ENCODE measurements at regions not wholly inside any gene's neighbourhood (a gene's known extent, or its start where the extent isn't known, plus 50 kb on each side); places are given as distances from the start of the nearest gene placed in this dataset.

DNA sequence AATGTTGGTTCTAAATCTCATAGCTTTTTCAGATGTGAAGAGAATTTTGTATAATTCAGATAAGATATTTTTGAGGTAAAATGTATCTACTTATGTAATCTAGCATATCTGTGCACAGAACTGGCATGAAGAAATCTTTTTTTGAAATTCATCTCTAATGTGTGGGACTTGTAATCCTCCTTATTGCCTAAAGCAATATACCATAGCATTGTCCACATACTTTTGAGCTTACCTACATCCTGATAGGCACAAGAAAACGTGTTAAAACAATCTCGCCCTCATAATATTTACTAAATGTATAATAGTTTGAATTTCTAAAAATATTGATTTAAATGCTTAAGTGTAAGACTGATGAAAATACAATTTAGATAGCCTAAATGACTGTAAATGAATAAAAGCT lies 1686.5 kb upstream of the ACO1 start:
- 73% methylated on average over 2 of the region's 2 CpGs for WGBS
- H3K27ac ChIP-seq (replicated peaks in 1 of 4), result no peak overlapping the region
- H3K27me3 ChIP-seq, result no peaks in the 10 kb centered on the region

DNA sequence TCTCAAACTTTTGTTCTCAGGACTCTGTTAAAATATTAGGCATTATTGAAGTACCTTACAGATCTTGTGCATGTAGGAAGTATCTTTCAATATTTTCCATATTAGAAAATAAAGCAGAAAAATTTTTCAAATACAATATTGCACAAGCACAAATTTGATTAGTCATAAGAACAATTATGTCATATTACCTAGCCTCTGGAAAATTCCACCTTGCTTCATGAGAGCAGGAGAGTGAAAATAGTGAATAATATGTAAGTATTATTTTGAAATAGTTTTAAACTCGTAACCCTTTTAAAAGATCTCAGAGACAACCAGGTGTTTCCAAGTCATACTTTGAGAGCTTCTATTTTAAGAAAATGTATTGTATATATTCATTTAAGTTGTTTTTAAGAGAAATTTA lies 1672.9 kb upstream of the ACO1 start:
- no peak for DNase-seq (ENCODE audit: extremely low spot score)
- intact Hi-C loops (cut with DNase I), result no loop called here
- Histone ChIP-seq H3K9me3 (no peaks in the 10 kb centered on the region), H3K4me1 (no peaks in the 10 kb centered on the region), H3K27ac (replicated peaks in 1 of 4) (no peak overlapping the region), H3K4me3 (no peak overlapping the region), H3K27me3 (no peaks in the 10 kb centered on the region), H3K36me3 (no peaks in the 10 kb centered on the region)
- TF ChIP-seq POLR2A (IDR thresholded peaks at IDR 0.05; ENCODE audit: low read depth), result no peak
- TF ChIP-seq POLR2AphosphoS5 (IDR thresholded peaks at IDR 0.05), result no peak
- TF ChIP-seq EP300 (IDR thresholded peaks at IDR 0.05), result no peak
- TF ChIP-seq, protein P1, sequence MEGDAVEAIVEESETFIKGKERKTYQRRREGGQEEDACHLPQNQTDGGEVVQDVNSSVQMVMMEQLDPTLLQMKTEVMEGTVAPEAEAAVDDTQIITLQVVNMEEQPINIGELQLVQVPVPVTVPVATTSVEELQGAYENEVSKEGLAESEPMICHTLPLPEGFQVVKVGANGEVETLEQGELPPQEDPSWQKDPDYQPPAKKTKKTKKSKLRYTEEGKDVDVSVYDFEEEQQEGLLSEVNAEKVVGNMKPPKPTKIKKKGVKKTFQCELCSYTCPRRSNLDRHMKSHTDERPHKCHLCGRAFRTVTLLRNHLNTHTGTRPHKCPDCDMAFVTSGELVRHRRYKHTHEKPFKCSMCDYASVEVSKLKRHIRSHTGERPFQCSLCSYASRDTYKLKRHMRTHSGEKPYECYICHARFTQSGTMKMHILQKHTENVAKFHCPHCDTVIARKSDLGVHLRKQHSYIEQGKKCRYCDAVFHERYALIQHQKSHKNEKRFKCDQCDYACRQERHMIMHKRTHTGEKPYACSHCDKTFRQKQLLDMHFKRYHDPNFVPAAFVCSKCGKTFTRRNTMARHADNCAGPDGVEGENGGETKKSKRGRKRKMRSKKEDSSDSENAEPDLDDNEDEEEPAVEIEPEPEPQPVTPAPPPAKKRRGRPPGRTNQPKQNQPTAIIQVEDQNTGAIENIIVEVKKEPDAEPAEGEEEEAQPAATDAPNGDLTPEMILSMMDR (IDR thresholded peaks at IDR 0.05), result no peak
- 90% methylated on average over 1 of the region's 1 CpG for WGBS

More for the DNA sequence above, 1686.5 kb upstream of the ACO1 start:
- no peaks in the 10 kb centered on the region for H3K9me3 ChIP-seq
- no peak overlapping the region for H3K4me3 ChIP-seq
- DNase-seq (ENCODE audit: extremely low spot score), result no peak
- TF ChIP-seq, protein P1 (IDR thresholded peaks at IDR 0.05), result no peak
- no peak for TF ChIP-seq EP300 (IDR thresholded peaks at IDR 0.05)
- TF ChIP-seq POLR2A (IDR thresholded peaks at IDR 0.05; ENCODE audit: low read depth), result no peak
- TF ChIP-seq POLR2AphosphoS5 (IDR thresholded peaks at IDR 0.05), result no peak
- no peaks in the 10 kb centered on the region for H3K4me1 ChIP-seq
- intact Hi-C loops (cut with DNase I), result no loop called here
- H3K36me3 ChIP-seq, result no peaks in the 10 kb centered on the region

DNA sequence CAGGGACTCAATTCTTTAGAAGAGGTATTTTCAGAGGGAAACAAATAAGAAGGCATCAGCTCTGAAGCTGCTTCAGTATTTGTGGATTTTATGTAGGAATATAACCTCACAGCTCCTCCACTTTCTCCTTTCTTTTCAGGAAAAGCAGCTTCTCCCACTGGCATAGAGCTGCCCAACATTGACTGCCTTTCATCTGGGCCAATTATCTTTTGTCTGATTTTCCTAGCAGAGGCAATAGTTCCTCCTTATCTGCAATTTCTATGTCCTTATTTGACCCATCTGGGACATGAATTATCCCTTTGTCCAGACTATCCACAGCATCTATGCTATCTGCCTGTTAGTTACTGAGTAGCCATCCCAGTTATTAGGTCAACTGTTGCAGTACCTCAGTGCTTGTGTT lies 1671.2 kb upstream of the ACO1 start:
- DNase-seq (ENCODE audit: extremely low spot score), result no peak
- TF ChIP-seq, protein P1 (IDR thresholded peaks at IDR 0.05), result no peak
- no peak for TF ChIP-seq EP300 (IDR thresholded peaks at IDR 0.05)
- no peak for TF ChIP-seq POLR2AphosphoS5 (IDR thresholded peaks at IDR 0.05)
- Histone ChIP-seq H3K4me3 (no peak overlapping the region), H3K4me1 (no peaks in the 10 kb centered on the region), H3K27me3 (no peaks in the 10 kb centered on the region), H3K36me3 (no peaks in the 10 kb centered on the region), H3K9me3 (no peaks in the 10 kb centered on the region), H3K27ac (replicated peaks in 1 of 4) (no peak overlapping the region)
- intact Hi-C loops (cut with DNase I), result no loop called here

DNA sequence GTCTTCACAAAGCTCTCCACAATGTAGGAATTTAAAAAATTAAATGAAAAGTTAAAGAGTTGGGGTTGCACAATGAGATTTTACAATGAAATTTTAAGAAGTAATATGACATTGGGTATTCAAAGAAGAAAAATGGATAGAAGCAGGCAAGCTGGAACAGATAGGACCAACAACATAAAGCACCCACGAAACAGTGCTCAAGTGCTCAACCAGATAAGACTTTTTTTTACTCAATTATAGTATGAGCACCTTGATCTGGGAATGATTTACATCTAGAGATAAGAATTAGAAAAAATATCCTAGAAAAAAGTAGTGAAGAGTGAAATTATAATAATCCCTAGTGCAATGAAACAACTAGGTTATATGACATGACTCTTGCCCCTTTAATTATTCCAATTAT lies 1670.1 kb upstream of the ACO1 start:
- H3K27ac ChIP-seq (replicated peaks in 1 of 4), result no peak overlapping the region
- DNase-seq (ENCODE audit: extremely low spot score), result no peak
- intact Hi-C loops (cut with DNase I), result no loop called here
- H3K27me3 ChIP-seq, result no peaks in the 10 kb centered on the region
- no peaks in the 10 kb centered on the region for H3K9me3 ChIP-seq
- H3K4me1 ChIP-seq, result no peaks in the 10 kb centered on the region
- WGBS, result 80% methylated on average over 1 of the region's 1 CpG
- H3K36me3 ChIP-seq, result no peaks in the 10 kb centered on the region
- no peak for TF ChIP-seq POLR2AphosphoS5 (IDR thresholded peaks at IDR 0.05)
- no peak for TF ChIP-seq POLR2A (IDR thresholded peaks at IDR 0.05; ENCODE audit: low read depth)
- TF ChIP-seq EP300 (IDR thresholded peaks at IDR 0.05), result no peak
- TF ChIP-seq, protein P1 (IDR thresholded peaks at IDR 0.05), result no peak
- no peak overlapping the region for H3K4me3 ChIP-seq

DNA sequence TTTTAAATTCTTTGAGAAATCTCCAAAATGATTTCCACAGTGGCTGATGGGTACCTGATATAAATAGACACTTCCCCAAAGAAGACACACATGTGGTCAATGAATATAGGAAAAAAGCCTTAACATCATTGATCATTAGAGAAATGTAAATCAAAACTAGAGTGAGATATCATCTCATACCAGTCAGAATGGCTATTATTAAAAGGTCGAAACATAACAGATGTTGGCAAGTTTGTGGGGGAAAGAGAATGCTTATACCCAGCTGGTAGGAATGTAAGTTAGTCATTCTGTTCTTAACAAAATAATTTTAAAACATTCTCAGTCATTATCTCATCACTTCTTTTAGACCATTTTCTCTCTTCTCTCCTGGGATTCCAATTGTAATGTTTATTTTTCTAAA lies 1666.0 kb upstream of the ACO1 start:
- WGBS, result 76% methylated on average over 1 of the region's 1 CpG
- TF ChIP-seq EP300 (IDR thresholded peaks at IDR 0.05) (no peak), POLR2AphosphoS5 (IDR thresholded peaks at IDR 0.05) (no peak), POLR2A (IDR thresholded peaks at IDR 0.05; ENCODE audit: low read depth) (no peak)
- TF ChIP-seq, protein P1 (IDR thresholded peaks at IDR 0.05), result no peak
- peaks cover 0 to 4% (median 0%) of the 10 kb centered on the region in 4 donors for H3K9me3 ChIP-seq
- no peaks in the 10 kb centered on the region for H3K4me1 ChIP-seq
- H3K27me3 ChIP-seq, result no peaks in the 10 kb centered on the region
- no peak for DNase-seq (ENCODE audit: extremely low spot score)
- intact Hi-C loops (cut with DNase I), result no loop called here
- H3K36me3 ChIP-seq, result no peaks in the 10 kb centered on the region
- no peak overlapping the region for H3K4me3 ChIP-seq
- H3K27ac ChIP-seq (replicated peaks in 1 of 4), result no peak overlapping the region

All from esophagus muscularis mucosa (tissue), 4 donors.